KMS-11 (cell line): ENCODE measurements at regions not wholly inside any gene's neighbourhood (a gene's known extent, or its start where the extent isn't known, plus 50 kb on each side); places are given as distances from the start of the nearest gene placed in this dataset.
"Not testable (repeated sequence)": the region's sequence is repeated elsewhere in the genome, so short reads cannot be mapped to it uniquely, and the experiment has no call there.

Experiments used
- H2AFZ ChIP-seq: fragments of 200-600 bp; sonication (generic); 2 replicates; pipeline ENCODE4 v1.6.1; 2016; ENCODE audit warnings: antibody characterized with exemption, mixed run types, low read depth
- H3K27ac ChIP-seq: fragments of 200-600 bp; sonication (generic); 2 replicates; pipeline ENCODE4 v1.6.1; 2016; ENCODE audit warnings: mild to moderate bottlenecking, mixed run types
- H3K27me3 ChIP-seq: fragments of 200-600 bp; sonication (generic); 2 replicates; pipeline ENCODE4 v1.6.1; 2017; ENCODE audit warnings: mild to moderate bottlenecking, low read depth, mixed run types, moderate library complexity; ENCODE audit not compliant: insufficient read depth
- H3K36me3 ChIP-seq: fragments of 200-600 bp; sonication (generic); 2 replicates; pipeline ENCODE4 v1.6.1; 2017; ENCODE audit warnings: mild to moderate bottlenecking, mixed run types; ENCODE audit not compliant: insufficient read depth
- H3K4me1 ChIP-seq: fragments of 200-600 bp; sonication (generic); 2 replicates; pipeline ENCODE4 v1.6.1; 2016; ENCODE audit warnings: mild to moderate bottlenecking, low read depth, mixed run types; ENCODE audit not compliant: poor library complexity, severe bottlenecking
- H3K4me2 ChIP-seq: fragments of 200-600 bp; sonication (generic); 2 replicates; pipeline ENCODE4 v1.7.0; 2016; ENCODE audit warnings: mild to moderate bottlenecking, mixed run types
- H3K4me3 ChIP-seq: fragments of 200-600 bp; sonication (generic); IDR thresholded peaks from 2 replicates; pipeline ENCODE4 v1.6.1; 2017; ENCODE audit warnings: low read depth, low read length, mixed read lengths; ENCODE audit not compliant: insufficient read depth
- H3K79me2 ChIP-seq: fragments of 200-600 bp; sonication (generic); 2 replicates; pipeline ENCODE4 v1.6.1; 2016; ENCODE audit warnings: low read depth, mixed run types; ENCODE audit not compliant: insufficient read depth
- H3K9ac ChIP-seq: fragments of 200-600 bp; sonication (generic); 2 replicates; pipeline ENCODE4 v1.6.1; 2016; ENCODE audit warnings: mild to moderate bottlenecking, mixed run types
- H4K20me1 ChIP-seq: fragments of 200-600 bp; sonication (generic); 2 replicates; pipeline ENCODE4 v1.6.1; 2016; ENCODE audit warnings: mild to moderate bottlenecking, mixed run types; ENCODE audit not compliant: insufficient read depth
- TF ChIP-seq, protein P1 (sequence below): fragments of 200-600 bp; sonication (generic); conservative IDR thresholded peaks from 2 replicates; pipeline ENCODE4 v1.6.1; 2017; ENCODE audit warnings: low read depth, mild to moderate bottlenecking, antibody characterized with exemption, low read length, moderate library complexity, mixed read lengths

DNA sequence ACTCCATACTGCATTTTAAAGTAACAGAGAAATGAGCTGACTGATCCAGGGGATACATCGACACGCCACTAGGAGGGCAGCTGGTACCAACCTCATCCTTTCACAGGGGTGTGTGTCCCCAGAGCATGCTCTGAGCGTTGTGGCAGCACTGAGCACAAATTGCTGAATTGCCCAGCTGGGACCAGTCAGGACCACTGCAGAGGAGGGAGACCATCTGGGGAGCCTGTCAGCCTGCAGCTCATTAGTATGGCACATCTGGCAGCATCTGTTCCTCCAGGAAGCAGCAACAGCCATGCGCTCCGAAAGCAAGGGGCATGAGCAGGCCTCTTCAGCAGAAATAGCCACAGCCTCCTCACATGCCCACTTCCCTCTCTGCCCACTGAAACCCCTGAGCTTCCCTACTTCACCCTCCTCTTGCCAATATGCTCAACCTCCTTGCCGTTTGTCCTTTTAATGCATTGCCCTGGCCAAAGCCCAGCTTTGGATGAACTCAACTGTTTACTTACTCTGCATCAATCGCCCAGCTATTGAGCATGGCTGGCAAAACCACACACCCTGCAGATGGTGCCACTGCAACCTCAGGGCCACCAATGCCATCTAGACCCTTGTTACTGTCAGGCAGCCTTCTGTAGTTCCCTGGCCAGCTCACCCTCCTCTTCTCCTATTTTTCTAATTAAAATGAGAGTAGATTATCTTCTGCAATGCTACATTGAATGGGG lies 77.6 kb upstream of the NEDD9 start:
- H3K4me2 ChIP-seq: no peak overlapping the region
- no peaks in the 10 kb centered on the region for H4K20me1 ChIP-seq
- H3K27me3 ChIP-seq: no peaks in the 10 kb centered on the region
- H3K4me1 ChIP-seq: no peaks in the 10 kb centered on the region
- no peak overlapping the region for H3K27ac ChIP-seq
- H3K4me3 ChIP-seq: no peak overlapping the region
- no peak overlapping the region for H3K9ac ChIP-seq
- TF ChIP-seq, protein P1, sequence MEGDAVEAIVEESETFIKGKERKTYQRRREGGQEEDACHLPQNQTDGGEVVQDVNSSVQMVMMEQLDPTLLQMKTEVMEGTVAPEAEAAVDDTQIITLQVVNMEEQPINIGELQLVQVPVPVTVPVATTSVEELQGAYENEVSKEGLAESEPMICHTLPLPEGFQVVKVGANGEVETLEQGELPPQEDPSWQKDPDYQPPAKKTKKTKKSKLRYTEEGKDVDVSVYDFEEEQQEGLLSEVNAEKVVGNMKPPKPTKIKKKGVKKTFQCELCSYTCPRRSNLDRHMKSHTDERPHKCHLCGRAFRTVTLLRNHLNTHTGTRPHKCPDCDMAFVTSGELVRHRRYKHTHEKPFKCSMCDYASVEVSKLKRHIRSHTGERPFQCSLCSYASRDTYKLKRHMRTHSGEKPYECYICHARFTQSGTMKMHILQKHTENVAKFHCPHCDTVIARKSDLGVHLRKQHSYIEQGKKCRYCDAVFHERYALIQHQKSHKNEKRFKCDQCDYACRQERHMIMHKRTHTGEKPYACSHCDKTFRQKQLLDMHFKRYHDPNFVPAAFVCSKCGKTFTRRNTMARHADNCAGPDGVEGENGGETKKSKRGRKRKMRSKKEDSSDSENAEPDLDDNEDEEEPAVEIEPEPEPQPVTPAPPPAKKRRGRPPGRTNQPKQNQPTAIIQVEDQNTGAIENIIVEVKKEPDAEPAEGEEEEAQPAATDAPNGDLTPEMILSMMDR: no peak
- H2AFZ ChIP-seq: no peak overlapping the region
- H3K36me3 ChIP-seq: no peaks in the 10 kb centered on the region
- H3K79me2 ChIP-seq: no peaks in the 10 kb centered on the region

DNA sequence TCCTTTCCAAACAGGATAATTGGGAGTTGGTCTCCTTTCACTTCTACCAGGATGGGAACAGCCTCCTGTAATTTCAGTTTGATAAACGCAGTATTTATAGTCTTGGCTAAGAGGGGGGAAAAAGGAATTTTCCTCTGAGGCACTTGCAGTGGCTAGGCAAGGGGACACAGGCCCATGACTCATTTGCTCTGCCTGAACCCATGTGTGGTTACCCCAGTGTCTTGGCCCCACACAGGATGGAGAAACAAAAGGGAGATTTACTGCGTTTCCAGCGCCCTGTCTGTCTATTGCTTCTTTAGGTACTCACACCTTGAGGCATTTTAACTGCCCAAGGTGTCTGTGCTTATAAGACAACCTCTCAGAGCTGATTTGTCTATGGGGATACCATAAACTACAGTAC lies 74.8 kb upstream of the NEDD9 start:
- Histone ChIP-seq H4K20me1 (no peaks in the 10 kb centered on the region), H3K9ac (no peak overlapping the region), H3K4me2 (no peak overlapping the region), H3K79me2 (no peaks in the 10 kb centered on the region), H3K4me3 (no peak overlapping the region), H3K27me3 (no peaks in the 10 kb centered on the region), H3K4me1 (no peaks in the 10 kb centered on the region), H2AFZ (no peak overlapping the region), H3K36me3 (no peaks in the 10 kb centered on the region), H3K27ac (no peak overlapping the region)
- TF ChIP-seq, protein P1: no peak

DNA sequence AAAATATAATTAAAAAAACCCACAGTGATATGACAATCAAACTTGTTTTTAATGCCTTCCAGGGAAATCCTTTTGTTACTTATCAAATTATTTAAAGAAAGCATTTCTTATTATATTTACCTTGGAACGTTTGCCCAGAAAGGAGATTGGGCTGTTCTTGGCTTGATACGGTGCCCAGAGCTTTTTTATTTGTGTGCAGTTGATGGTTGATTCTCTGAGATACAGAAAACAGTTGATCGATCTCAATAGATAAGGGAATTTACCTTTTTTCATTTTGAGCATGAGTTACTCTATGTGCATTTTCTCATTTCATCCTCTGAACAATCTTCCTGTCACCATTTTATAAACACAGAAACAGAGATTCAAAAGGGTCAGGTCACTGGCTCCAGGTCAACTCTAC lies 72.5 kb upstream of the NEDD9 start:
- no peak overlapping the region for H2AFZ ChIP-seq
- no peaks in the 10 kb centered on the region for H3K27me3 ChIP-seq
- no peak overlapping the region for H3K4me2 ChIP-seq
- H3K4me1 ChIP-seq: no peaks in the 10 kb centered on the region
- H4K20me1 ChIP-seq: no peaks in the 10 kb centered on the region
- H3K9ac ChIP-seq: no peak overlapping the region
- no peak overlapping the region for H3K4me3 ChIP-seq
- TF ChIP-seq, protein P1: no peak
- H3K79me2 ChIP-seq: no peaks in the 10 kb centered on the region
- no peaks in the 10 kb centered on the region for H3K36me3 ChIP-seq
- no peak overlapping the region for H3K27ac ChIP-seq

DNA sequence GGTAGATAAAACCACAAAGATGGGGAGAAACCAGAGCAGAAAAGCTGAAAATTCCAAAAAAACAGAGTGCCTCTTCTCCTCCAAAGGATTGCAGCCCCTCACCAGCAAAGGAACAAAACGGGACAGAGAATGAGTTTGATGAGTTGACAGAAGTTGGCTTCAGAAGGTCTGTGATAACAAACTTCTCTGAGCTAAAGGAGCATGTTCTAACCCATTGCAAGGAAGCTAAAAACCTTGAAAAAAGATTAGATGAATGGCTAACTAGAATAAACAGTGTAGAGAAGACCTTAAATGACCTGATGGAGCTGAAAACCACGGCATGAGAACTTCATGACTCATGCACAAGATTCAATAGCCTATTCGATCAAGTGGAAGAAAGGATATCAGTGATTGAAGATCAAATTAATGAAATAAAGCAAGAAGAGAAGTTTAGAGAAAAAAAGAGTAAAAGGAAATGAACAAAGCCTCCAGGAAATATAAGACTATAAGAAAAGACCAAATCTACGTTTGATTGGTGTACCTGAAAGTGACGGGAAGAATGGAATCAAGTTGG lies 67.5 kb upstream of the NEDD9 start:
- not testable (repeated sequence) for H3K4me1 ChIP-seq, H3K9ac ChIP-seq, H3K27ac ChIP-seq, H4K20me1 ChIP-seq, H3K79me2 ChIP-seq, H2AFZ ChIP-seq, H3K36me3 ChIP-seq, H3K4me2 ChIP-seq, H3K4me3 ChIP-seq, H3K27me3 ChIP-seq

DNA sequence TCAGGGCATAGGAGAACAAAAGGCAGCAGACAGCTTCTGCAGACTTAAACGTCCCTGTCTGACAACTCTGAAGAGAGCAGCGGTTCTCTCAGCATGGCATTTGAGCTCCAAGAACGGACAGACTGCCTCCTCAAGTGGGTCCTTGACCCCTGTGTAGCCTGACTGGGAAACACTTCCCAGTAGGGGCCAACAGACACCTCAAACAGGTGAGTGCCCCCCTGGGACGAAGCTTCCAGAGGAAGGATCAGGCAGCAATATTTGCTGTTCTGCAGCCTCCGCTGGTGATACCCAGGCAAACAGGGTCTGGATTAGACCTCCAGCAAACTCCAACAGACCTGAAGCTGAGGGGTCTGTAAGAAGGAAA lies 66.9 kb upstream of the NEDD9 start:
- not testable (repeated sequence) for H3K27me3 ChIP-seq, H3K36me3 ChIP-seq, H3K4me2 ChIP-seq, H3K4me1 ChIP-seq, H3K27ac ChIP-seq, H3K79me2 ChIP-seq, H2AFZ ChIP-seq, H4K20me1 ChIP-seq, H3K9ac ChIP-seq, H3K4me3 ChIP-seq
